Esophagus muscularis mucosa (tissue), 4 donors: ENCODE measurements at regions not wholly inside any gene's neighbourhood (a gene's known extent, or its start where the extent isn't known, plus 50 kb on each side); places are given as distances from the start of the nearest gene placed in this dataset.

ENCODE experiments used
- DNase-seq: peaks from one replicate; pipeline ENCODE4 v3.0.0-alpha.2; 2017; ENCODE audit errors: extremely low spot score
- H3K27ac ChIP-seq, 4 donors: fragments of 200-600 bp; sonication (generic); replicated peaks in 1 of 4; 1 replicate in 3 of 4; 2 replicates in 1 of 4; pipeline ENCODE4 v1.5.1; 2016 to 2019; ENCODE audit warnings: mild to moderate bottlenecking in 1 of 4
- H3K27me3 ChIP-seq, 4 donors: fragments of 200-600 bp; sonication (generic); one replicate each; pipeline versions ENCODE4 v1.5.1 to v1.6.0; 2016 to 2019
- H3K36me3 ChIP-seq, 4 donors: fragments of 200-600 bp; sonication (generic); one replicate each; pipeline ENCODE4 v1.5.1; 2016 to 2019
- H3K4me1 ChIP-seq, 4 donors: fragments of 200-600 bp; sonication (generic); one replicate each; pipeline ENCODE4 v1.5.1; 2016 to 2019
- H3K4me3 ChIP-seq, 4 donors: fragments of 200-600 bp; sonication (generic); 1 replicate in 2 of 4; 2 replicates in 2 of 4; pipeline ENCODE4 v1.5.1; 2016 to 2019; ENCODE audit warnings: mild to moderate bottlenecking in 4 of 4, moderate library complexity in 1 of 4
- H3K9me3 ChIP-seq, 4 donors: fragments of 200-600 bp; sonication (generic); 1 replicate in 3 of 4; 2 replicates in 1 of 4; pipeline ENCODE4 v1.5.1; 2016 to 2019
- EP300 ChIP-seq: sonication (generic); formaldehyde crosslinking; IDR thresholded peaks from one replicate; pipeline ENCODE4 v1.6.1; 2017; ENCODE audit warnings: antibody characterized with exemption
- POLR2A ChIP-seq: fragments of 450-650 bp; IDR thresholded peaks from one replicate; pipeline ENCODE4 v1.6.1; 2017; ENCODE audit warnings: antibody characterized with exemption, moderate library complexity, mild to moderate bottlenecking, low read depth
- POLR2AphosphoS5 ChIP-seq, 2 donors: sonication (generic); formaldehyde crosslinking; IDR thresholded peaks; one replicate each; pipeline ENCODE4 v1.6.1; 2017; ENCODE audit warnings: antibody characterized with exemption in 2 of 2
- WGBS: methylation state at CpG from one replicate; pipeline ENCODE4 v1.1.5; 2018; 5-methylcytosine and 5-hydroxymethylcytosine counted together
- intact Hi-C: fragments of 100-400 bp; cut with DNase I; formaldehyde crosslinking; loops from one replicate; pipeline ENCODE4 v1.15.1; 2023
- TF ChIP-seq, protein P1 (sequence below), 3 experiments: fragments of 200-600 bp in 2 of 3; fragments of 450-650 bp in 1 of 3; sonication (generic) in 2 of 3; IDR thresholded peaks; one replicate each; pipeline ENCODE4 v1.5.1; 2017 to 2019; ENCODE audit warnings: antibody characterized with exemption in 3 of 3, mild to moderate bottlenecking in 2 of 3, moderate library complexity in 1 of 3

- DNase-seq, result no peak
- H3K27me3 ChIP-seq, result no peaks in the 10 kb centered on the region
- no peaks in the 10 kb centered on the region for H3K9me3 ChIP-seq
- peak overlapping the region in 1 of 4 donors; percentile 8 for H3K27ac ChIP-seq
- WGBS, result 22% methylated on average over 9 of the region's 9 CpGs
- intact Hi-C loops, result no loop called here
- H3K4me1 ChIP-seq, result no peaks in the 10 kb centered on the region
- no peak for TF ChIP-seq POLR2A
- TF ChIP-seq, protein P1, sequence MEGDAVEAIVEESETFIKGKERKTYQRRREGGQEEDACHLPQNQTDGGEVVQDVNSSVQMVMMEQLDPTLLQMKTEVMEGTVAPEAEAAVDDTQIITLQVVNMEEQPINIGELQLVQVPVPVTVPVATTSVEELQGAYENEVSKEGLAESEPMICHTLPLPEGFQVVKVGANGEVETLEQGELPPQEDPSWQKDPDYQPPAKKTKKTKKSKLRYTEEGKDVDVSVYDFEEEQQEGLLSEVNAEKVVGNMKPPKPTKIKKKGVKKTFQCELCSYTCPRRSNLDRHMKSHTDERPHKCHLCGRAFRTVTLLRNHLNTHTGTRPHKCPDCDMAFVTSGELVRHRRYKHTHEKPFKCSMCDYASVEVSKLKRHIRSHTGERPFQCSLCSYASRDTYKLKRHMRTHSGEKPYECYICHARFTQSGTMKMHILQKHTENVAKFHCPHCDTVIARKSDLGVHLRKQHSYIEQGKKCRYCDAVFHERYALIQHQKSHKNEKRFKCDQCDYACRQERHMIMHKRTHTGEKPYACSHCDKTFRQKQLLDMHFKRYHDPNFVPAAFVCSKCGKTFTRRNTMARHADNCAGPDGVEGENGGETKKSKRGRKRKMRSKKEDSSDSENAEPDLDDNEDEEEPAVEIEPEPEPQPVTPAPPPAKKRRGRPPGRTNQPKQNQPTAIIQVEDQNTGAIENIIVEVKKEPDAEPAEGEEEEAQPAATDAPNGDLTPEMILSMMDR (IDR thresholded peaks at IDR 0.05), result no peak
- no peak for TF ChIP-seq POLR2AphosphoS5 (IDR thresholded peaks at IDR 0.05)
- TF ChIP-seq EP300, result no peak
- H3K4me3 ChIP-seq, result peak overlapping the region in 1 of 4 donors; percentile 7
- no peaks in the 10 kb centered on the region for H3K36me3 ChIP-seq
Observed at GRCh38 chr16:26214581-26215174, 522.9 kb downstream of the HS3ST4 start.

DNA sequence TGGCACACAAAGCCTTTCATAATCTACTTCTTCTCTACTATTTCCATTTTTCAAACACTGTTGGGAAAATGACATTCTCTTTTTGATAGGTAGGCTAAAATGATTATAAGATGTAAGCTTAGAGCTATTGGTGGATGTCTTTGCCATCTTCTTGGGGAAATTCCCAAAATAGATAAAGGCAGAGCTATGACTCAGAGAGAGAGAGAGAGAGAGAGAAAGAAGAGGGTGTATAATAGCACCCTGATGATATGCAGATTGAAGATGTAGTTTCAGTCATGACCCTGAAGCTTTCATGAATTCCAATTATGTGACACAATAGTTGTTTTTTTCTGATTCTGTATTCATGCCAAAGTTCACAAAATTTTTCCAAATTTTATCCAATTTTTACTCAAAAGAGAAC lies 529.1 kb downstream of the HS3ST4 start:
- TF ChIP-seq POLR2A, result no peak
- no peak for TF ChIP-seq EP300
- TF ChIP-seq POLR2AphosphoS5 (IDR thresholded peaks at IDR 0.05), result no peak
- TF ChIP-seq, protein P1 (IDR thresholded peaks at IDR 0.05), result no peak
- DNase-seq, result no peak
- no peaks in the 10 kb centered on the region for H3K4me1 ChIP-seq
- intact Hi-C loops, result no loop called here
- no peaks in the 10 kb centered on the region for H3K9me3 ChIP-seq
- H3K27me3 ChIP-seq, result no peaks in the 10 kb centered on the region
- no peaks in the 10 kb centered on the region for H3K36me3 ChIP-seq
- no peak overlapping the region for H3K4me3 ChIP-seq
- no peak overlapping the region for H3K27ac ChIP-seq

GRCh38 chr16:26231647-26232046 lies 539.9 kb downstream of the HS3ST4 start:
- no peak overlapping the region for H3K27ac ChIP-seq
- H3K4me3 ChIP-seq, result no peak overlapping the region
- H3K36me3 ChIP-seq, result no peaks in the 10 kb centered on the region
- H3K27me3 ChIP-seq, result no peaks in the 10 kb centered on the region
- 85% methylated on average over 2 of the region's 2 CpGs for WGBS
- H3K4me1 ChIP-seq, result no peaks in the 10 kb centered on the region
- DNase-seq, result no peak
- intact Hi-C loops, result no loop called here
- no peak for TF ChIP-seq EP300
- no peak for TF ChIP-seq POLR2A
- no peak for TF ChIP-seq POLR2AphosphoS5 (IDR thresholded peaks at IDR 0.05)
- TF ChIP-seq, protein P1 (IDR thresholded peaks at IDR 0.05), result no peak
- H3K9me3 ChIP-seq, result no peaks in the 10 kb centered on the region

GRCh38 chr16:26240807-26241206 lies 549.0 kb downstream of the HS3ST4 start:
- no peak for DNase-seq
- Histone ChIP-seq H3K36me3 (no peaks in the 10 kb centered on the region), H3K4me3 (no peak overlapping the region), H3K9me3 (peaks cover 0 to 10% (median 0%) of the 10 kb centered on the region in 4 donors), H3K4me1 (no peaks in the 10 kb centered on the region), H3K27ac (no peak overlapping the region), H3K27me3 (no peaks in the 10 kb centered on the region)
- intact Hi-C loops, result no loop called here
- 98% methylated on average over 6 of the region's 6 CpGs for WGBS
- TF ChIP-seq, protein P1 (IDR thresholded peaks at IDR 0.05), result no peak
- TF ChIP-seq POLR2A, result no peak
- TF ChIP-seq POLR2AphosphoS5 (IDR thresholded peaks at IDR 0.05), result no peak
- TF ChIP-seq EP300, result no peak

DNA sequence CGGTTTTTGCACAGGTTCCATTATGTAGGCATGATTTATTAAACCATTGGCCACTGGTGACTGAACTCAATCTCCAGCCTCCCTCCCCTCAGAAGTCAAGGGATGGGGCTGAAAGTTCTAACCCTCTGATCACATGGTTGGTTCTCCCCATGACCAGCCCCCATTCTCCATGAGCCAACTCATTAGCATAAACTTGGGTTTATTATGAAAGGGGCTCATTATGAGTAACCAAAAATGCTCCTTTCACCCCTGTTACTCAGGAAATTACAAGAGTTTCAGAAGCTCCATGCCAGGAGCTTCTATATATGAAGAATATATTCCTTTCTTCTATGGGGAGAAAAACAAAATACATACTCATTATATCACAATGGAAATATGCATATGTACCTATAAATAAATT lies 555.3 kb downstream of the HS3ST4 start:
- WGBS, result 80% methylated on average over 1 of the region's 1 CpG
- no peak overlapping the region for H3K4me3 ChIP-seq
- no peaks in the 10 kb centered on the region for H3K27me3 ChIP-seq
- no peaks in the 10 kb centered on the region for H3K4me1 ChIP-seq
- H3K36me3 ChIP-seq, result no peaks in the 10 kb centered on the region
- DNase-seq, result no peak
- H3K9me3 ChIP-seq, result peaks cover 0 to 10% (median 0%) of the 10 kb centered on the region in 4 donors
- intact Hi-C loops, result no loop called here
- TF ChIP-seq POLR2A (no peak), EP300 (no peak), POLR2AphosphoS5 (IDR thresholded peaks at IDR 0.05) (no peak)
- TF ChIP-seq, protein P1 (IDR thresholded peaks at IDR 0.05), result no peak
- no peak overlapping the region for H3K27ac ChIP-seq
